B cell (primary cell): ENCODE measurements at regions not wholly inside any gene's neighbourhood (a gene's known extent, or its start where the extent isn't known, plus 50 kb on each side); places are given as distances from the start of the nearest gene placed in this dataset.
"Not testable (repeated sequence)": the region's sequence is repeated elsewhere in the genome, so short reads cannot be mapped to it uniquely, and the experiment has no call there.

ENCODE experiments used
- ATAC-seq: fragments of 200-7000 bp; cut with Tn5 transposase; one replicate; pipeline ENCODE4 v1.10.0; 2021; ENCODE audit warnings: low read depth, mild to moderate bottlenecking, moderate number of reproducible peaks, moderate library complexity
- CTCF ChIA-PET: fragments of 350-600 bp; sonication (Branson Sonifier 250); formaldehyde crosslinking; loops from one replicate; lab custom pipeline; 2021; ENCODE audit warnings: antibody characterized with exemption, inconsistent platforms; lab: Charles Lee
- POLR2A ChIA-PET: fragments of 350-600 bp; sonication (Branson Sonifier 250); formaldehyde crosslinking; loops from one replicate; lab custom pipeline; 2021; ENCODE audit warnings: antibody characterized with exemption; lab: Charles Lee
- DNase-seq: peaks from one replicate; pipeline ENCODE4 v3.0.0; 2013
- H2AFZ ChIP-seq: 2 replicates; pipeline ENCODE4 v1.6.1; 2012; ENCODE audit warnings: mild to moderate bottlenecking, low read depth, low read length; ENCODE audit not compliant: insufficient read depth, poor library complexity, severe bottlenecking
- H3K27ac ChIP-seq, 2 donors: 1 replicate in 1 of 2; 2 replicates in 1 of 2; pipeline ENCODE4 v1.5.1; 2012 to 2013; ENCODE audit warnings: low read length in 2 of 2, mild to moderate bottlenecking in 2 of 2, moderate library complexity in 1 of 2
- H3K27me3 ChIP-seq, 4 experiments: fragments of 200-600 bp in 1 of 4; sonication (generic) in 1 of 4; replicated peaks in 1 of 4; 1 replicate in 2 of 4; 2 replicates in 2 of 4; pipeline versions ENCODE4 v1.6.1 to v1.7.0; 2013 to 2016; ENCODE audit warnings: low read length in 3 of 4, mild to moderate bottlenecking in 2 of 4, mixed read lengths in 1 of 4, moderate library complexity in 1 of 4; ENCODE audit not compliant: insufficient read depth in 4 of 4, control insufficient read depth in 3 of 4; ENCODE audit errors: control extremely low read depth in 1 of 4
- H3K36me3 ChIP-seq, 2 experiments: replicated peaks in 1 of 2; 1 replicate in 1 of 2; 2 replicates in 1 of 2; pipeline versions ENCODE4 v1.6.1 to v1.7.1; 2013; ENCODE audit warnings: low read length in 1 of 2; ENCODE audit not compliant: insufficient read depth in 2 of 2, control insufficient read depth in 1 of 2; ENCODE audit errors: control extremely low read depth in 1 of 2, extremely low read depth in 1 of 2
- H3K4me1 ChIP-seq, 2 donors: fragments of 200-600 bp in 1 of 2; sonication (generic) in 1 of 2; 1 replicate in 1 of 2; 2 replicates in 1 of 2; pipeline versions ENCODE4 v1.5.1 to v1.6.1; 2013 to 2017; ENCODE audit warnings: low read length in 2 of 2; ENCODE audit not compliant: control insufficient read depth in 2 of 2, insufficient read depth in 2 of 2
- H3K4me2 ChIP-seq: replicated peaks from 2 replicates; pipeline ENCODE3; 2012; ENCODE audit warnings: mild to moderate bottlenecking, low read depth, low read length; ENCODE audit not compliant: poor library complexity, severe bottlenecking
- H3K4me3 ChIP-seq, 5 experiments: fragments of 200-600 bp in 1 of 5; sonication (generic) in 1 of 5; 1 replicate in 3 of 5; 2 replicates in 2 of 5; pipeline versions ENCODE4 v1.5.1 to v1.7.0; 2011 to 2016; ENCODE audit warnings: low read length in 4 of 5, mild to moderate bottlenecking in 4 of 5, low read depth in 2 of 5, control low read depth in 1 of 5, moderate library complexity in 1 of 5; ENCODE audit not compliant: insufficient read depth in 1 of 5; ENCODE audit errors: control extremely low read depth in 1 of 5, extremely low read depth in 1 of 5
- H3K79me2 ChIP-seq: fragments of 200-600 bp; sonication (generic); one replicate; pipeline ENCODE4 v1.6.0; 2016; ENCODE audit warnings: low read length; ENCODE audit not compliant: control insufficient read depth, insufficient read depth
- H3K9ac ChIP-seq: fragments of 200-600 bp; sonication (generic); 2 replicates; pipeline ENCODE4 v1.6.1; 2017; ENCODE audit warnings: mild to moderate bottlenecking, low read length, moderate library complexity
- H3K9me3 ChIP-seq, 3 donors: one replicate each; pipeline versions ENCODE4 v1.6.1 to v1.7.1; 2013; ENCODE audit warnings: low read length in 2 of 3; ENCODE audit not compliant: control insufficient read depth in 2 of 3, insufficient read depth in 1 of 3; ENCODE audit errors: control extremely low read depth in 1 of 3
- H4K20me1 ChIP-seq: 2 replicates; pipeline ENCODE4 v1.6.0; 2012; ENCODE audit warnings: mild to moderate bottlenecking, low read length; ENCODE audit not compliant: insufficient read depth, control insufficient read depth, poor library complexity, severe bottlenecking
- H3K27ac Mint-ChIP-seq: one replicate; pipeline ENCODE4 v1.8.0; 2021; ENCODE audit warnings: mixed read lengths
- H3K27me3 Mint-ChIP-seq: one replicate; pipeline ENCODE4 v1.8.0; 2021; ENCODE audit warnings: mixed read lengths
- H3K4me1 Mint-ChIP-seq: one replicate; pipeline ENCODE4 v1.8.0; 2021; ENCODE audit warnings: mixed read lengths
- H3K4me3 Mint-ChIP-seq: one replicate; pipeline ENCODE4 v1.8.0; 2021; ENCODE audit warnings: mixed read lengths
- H3K9me3 Mint-ChIP-seq: one replicate; pipeline ENCODE4 v1.8.0; 2022; ENCODE audit warnings: mixed read lengths; ENCODE audit not compliant: insufficient read depth
- EZH2 ChIP-seq: IDR thresholded peaks from 2 replicates; pipeline ENCODE4 v1.6.1; 2012; ENCODE audit warnings: borderline replicate concordance, low read depth, mild to moderate bottlenecking, moderate library complexity, low read length; ENCODE audit not compliant: insufficient read depth, poor library complexity, severe bottlenecking
- WGBS: methylation state at CpG from one replicate; pipeline ENCODE4 v1.1.5; 2013; ENCODE audit warnings: missing lambda C conversion rate; ENCODE audit not compliant: insufficient coverage; 5-methylcytosine and 5-hydroxymethylcytosine counted together
- intact Hi-C: fragments of 100-400 bp; cut with micrococcal nuclease; formaldehyde crosslinking; loops from one replicate; pipeline ENCODE4 v1.10.0; 2022
- TF ChIP-seq, protein P1 (sequence below): fragments of 200-600 bp; IDR thresholded peaks from one replicate; pipeline ENCODE4 v1.8.0; 2022; ENCODE audit warnings: antibody characterized with exemption, mild to moderate bottlenecking

DNA sequence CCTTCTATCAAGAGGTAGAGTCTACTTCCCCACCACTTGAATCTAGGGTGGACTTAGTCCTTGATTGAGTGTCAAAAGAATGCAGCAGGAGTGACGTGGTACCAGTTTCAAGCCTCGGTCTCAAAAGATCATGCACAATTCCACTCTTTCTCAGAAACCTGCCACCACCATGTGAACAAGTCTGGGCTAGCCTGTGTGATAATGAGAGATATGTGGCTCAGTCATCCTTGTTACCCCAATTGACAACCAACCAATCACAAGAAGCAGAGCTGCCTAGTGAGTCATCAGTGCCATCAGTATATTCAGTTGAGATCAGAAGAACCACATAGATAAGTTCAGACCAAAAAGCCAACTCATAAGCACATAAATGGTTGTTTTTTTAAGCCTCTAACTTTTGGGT, 374.5 kb downstream of the IL20RB start:
- ATAC-seq (no peak), DNase-seq (no peak)
- H3K27me3 Mint-ChIP-seq: no peaks in the 10 kb centered on the region
- no peak overlapping the region for H3K4me2 ChIP-seq
- no peaks in the 10 kb centered on the region for H3K79me2 ChIP-seq
- intact Hi-C loops: no loop called here
- no peak overlapping the region for H3K4me3 ChIP-seq
- H3K36me3 ChIP-seq: no peaks in the 10 kb centered on the region
- no peak overlapping the region for H2AFZ ChIP-seq
- ChIA-PET POLR2A (no interaction called here), CTCF (no interaction called here)
- H3K27ac ChIP-seq: no peak overlapping the region
- no peak overlapping the region for H3K4me3 Mint-ChIP-seq
- H3K27me3 ChIP-seq: no peaks in the 10 kb centered on the region
- no peaks in the 10 kb centered on the region for H3K9me3 ChIP-seq
- peaks cover 2% of the 10 kb centered on the region for H3K9me3 Mint-ChIP-seq
- no peaks in the 10 kb centered on the region for H3K4me1 Mint-ChIP-seq
- H3K9ac ChIP-seq: no peak overlapping the region
- H3K4me1 ChIP-seq: no peaks in the 10 kb centered on the region
- TF ChIP-seq, protein P1, sequence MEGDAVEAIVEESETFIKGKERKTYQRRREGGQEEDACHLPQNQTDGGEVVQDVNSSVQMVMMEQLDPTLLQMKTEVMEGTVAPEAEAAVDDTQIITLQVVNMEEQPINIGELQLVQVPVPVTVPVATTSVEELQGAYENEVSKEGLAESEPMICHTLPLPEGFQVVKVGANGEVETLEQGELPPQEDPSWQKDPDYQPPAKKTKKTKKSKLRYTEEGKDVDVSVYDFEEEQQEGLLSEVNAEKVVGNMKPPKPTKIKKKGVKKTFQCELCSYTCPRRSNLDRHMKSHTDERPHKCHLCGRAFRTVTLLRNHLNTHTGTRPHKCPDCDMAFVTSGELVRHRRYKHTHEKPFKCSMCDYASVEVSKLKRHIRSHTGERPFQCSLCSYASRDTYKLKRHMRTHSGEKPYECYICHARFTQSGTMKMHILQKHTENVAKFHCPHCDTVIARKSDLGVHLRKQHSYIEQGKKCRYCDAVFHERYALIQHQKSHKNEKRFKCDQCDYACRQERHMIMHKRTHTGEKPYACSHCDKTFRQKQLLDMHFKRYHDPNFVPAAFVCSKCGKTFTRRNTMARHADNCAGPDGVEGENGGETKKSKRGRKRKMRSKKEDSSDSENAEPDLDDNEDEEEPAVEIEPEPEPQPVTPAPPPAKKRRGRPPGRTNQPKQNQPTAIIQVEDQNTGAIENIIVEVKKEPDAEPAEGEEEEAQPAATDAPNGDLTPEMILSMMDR: no peak
- no peak for TF ChIP-seq EZH2
- no CpG with 5 or more reads among the region's 2 CpGs for WGBS
- H4K20me1 ChIP-seq: no peaks in the 10 kb centered on the region
- H3K27ac Mint-ChIP-seq: no peak overlapping the region

DNA sequence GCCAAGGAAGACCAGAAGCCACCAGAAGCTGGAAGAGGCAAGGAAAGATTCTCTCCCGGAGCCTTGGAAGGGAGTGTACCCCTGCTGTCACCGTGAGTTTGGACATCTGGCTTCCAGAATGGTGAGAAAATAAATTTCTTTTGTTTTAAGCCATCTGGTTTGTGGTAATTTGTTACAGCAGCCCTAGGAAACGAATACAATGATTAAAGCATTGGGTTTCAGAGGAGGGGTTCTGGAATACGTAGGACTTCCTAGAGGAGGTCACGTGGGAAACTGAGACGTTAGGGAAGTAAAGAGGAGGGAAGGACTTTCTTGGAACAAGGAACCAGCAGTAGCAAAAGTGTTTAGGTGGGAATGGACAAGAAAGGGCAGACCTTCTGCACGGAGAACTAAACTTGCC, 377.7 kb downstream of the IL20RB start:
- no peak overlapping the region for H3K4me3 Mint-ChIP-seq
- DNase-seq (no peak), ATAC-seq (no peak)
- WGBS: 44% methylated on average over 6 of the region's 7 CpGs
- ChIA-PET CTCF (no interaction called here), POLR2A (no interaction called here)
- no peaks in the 10 kb centered on the region for H3K4me1 Mint-ChIP-seq
- H3K9ac ChIP-seq: no peak overlapping the region
- intact Hi-C loops: no loop called here
- no peak overlapping the region for H3K4me2 ChIP-seq
- TF ChIP-seq, protein P1: no peak
- no peak for TF ChIP-seq EZH2
- H3K36me3 ChIP-seq: no peaks in the 10 kb centered on the region
- no peak overlapping the region for H2AFZ ChIP-seq
- H3K9me3 ChIP-seq: peaks cover 0 to 7% (median 5%) of the 10 kb centered on the region in 3 donors
- no peaks in the 10 kb centered on the region for H3K27me3 ChIP-seq
- no peaks in the 10 kb centered on the region for H3K4me1 ChIP-seq
- peaks cover 7% of the 10 kb centered on the region for H3K9me3 Mint-ChIP-seq
- H3K27ac ChIP-seq: no peak overlapping the region
- no peak overlapping the region for H3K4me3 ChIP-seq
- no peaks in the 10 kb centered on the region for H4K20me1 ChIP-seq
- no peak overlapping the region for H3K27ac Mint-ChIP-seq
- no peaks in the 10 kb centered on the region for H3K79me2 ChIP-seq
- H3K27me3 Mint-ChIP-seq: no peaks in the 10 kb centered on the region

DNA sequence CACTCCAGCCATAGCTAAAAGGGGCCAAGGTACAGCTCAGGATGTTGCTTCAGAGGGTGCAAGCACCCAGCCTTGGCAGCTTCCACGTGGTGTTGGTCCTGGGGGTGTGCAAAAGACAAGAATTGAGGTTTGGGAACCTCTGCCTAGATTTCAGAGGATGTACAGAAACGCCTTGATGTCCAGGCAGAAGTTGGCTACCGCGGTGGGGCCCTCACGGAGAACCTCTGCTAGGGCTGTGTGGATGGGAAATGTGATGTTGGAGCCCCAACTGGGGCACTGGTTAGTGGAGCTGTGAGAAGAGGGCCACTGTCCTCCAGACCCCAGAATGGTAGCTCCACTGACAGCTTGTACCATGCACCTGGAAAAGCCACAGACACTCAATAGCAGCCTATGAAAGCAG, 380.6 kb downstream of the IL20RB start:
- intact Hi-C loops, H3K27ac Mint-ChIP-seq, H3K9me3 ChIP-seq, POLR2A ChIA-PET, H3K27ac ChIP-seq, ATAC-seq, H3K9me3 Mint-ChIP-seq, H3K4me1 ChIP-seq, H3K27me3 ChIP-seq, H3K4me3 ChIP-seq, DNase-seq, H4K20me1 ChIP-seq, H3K4me1 Mint-ChIP-seq, H3K9ac ChIP-seq, H3K79me2 ChIP-seq, H2AFZ ChIP-seq, H3K27me3 Mint-ChIP-seq, CTCF ChIA-PET, H3K4me3 Mint-ChIP-seq, H3K36me3 ChIP-seq, H3K4me2 ChIP-seq: not testable (repeated sequence)
- WGBS: 83% methylated on average over 5 of the region's 5 CpGs
